GM18868 (cell line): ENCODE measurements at regions not wholly inside any gene's neighbourhood (a gene's known extent, or its start where the extent isn't known, plus 50 kb on each side); places are given as distances from the start of the nearest gene placed in this dataset.
"Not testable (repeated sequence)": the region's sequence is repeated elsewhere in the genome, so short reads cannot be mapped to it uniquely, and the experiment has no call there.

Experiments
- ATAC-seq: cut with Tn5 transposase; IDR thresholded peaks from one replicate; pipeline ENCODE4 v1.9.1; 2021; ENCODE audit warnings: mild to moderate bottlenecking, moderate library complexity; ENCODE audit not compliant: unreplicated experiment

- no peak for ATAC-seq
Measured at GRCh38 chr13:50539791-50540530, 303.5 kb downstream of the DLEU7 start.

- no peak for ATAC-seq
Measured at GRCh38 chr13:50543141-50543540, 300.4 kb downstream of the DLEU7 start.

GRCh38 chr13:50543782-50544181 is 299.7 kb downstream of the DLEU7 start:
- no peak for ATAC-seq

GRCh38 chr13:50544211-50544610 is 299.3 kb downstream of the DLEU7 start:
- ATAC-seq: no peak

GRCh38 chr13:50547175-50547574 is 296.3 kb downstream of the DLEU7 start:
- ATAC-seq: not testable (repeated sequence)

GRCh38 chr13:50548586-50548985 is 294.9 kb downstream of the DLEU7 start:
- ATAC-seq: no peak

- ATAC-seq: no peak
Measured at GRCh38 chr13:50549221-50549942, 294.1 kb downstream of the DLEU7 start.

GRCh38 chr13:50550151-50550550 is 293.3 kb downstream of the DLEU7 start:
- no peak for ATAC-seq

- no peak for ATAC-seq
Measured at GRCh38 chr13:50552424-50552966, 291.0 kb downstream of the DLEU7 start.

GRCh38 chr13:50561739-50562138 is 281.8 kb downstream of the DLEU7 start:
- no peak for ATAC-seq

- no peak for ATAC-seq
Measured at GRCh38 chr13:50566646-50567045, 276.8 kb downstream of the DLEU7 start.

GRCh38 chr13:50572129-50572528 is 271.4 kb downstream of the DLEU7 start:
- no peak for ATAC-seq

GRCh38 chr13:50573066-50573465 is 270.4 kb downstream of the DLEU7 start:
- no peak for ATAC-seq

- no peak for ATAC-seq
Measured at GRCh38 chr13:50574731-50575130, 268.8 kb downstream of the DLEU7 start.

GRCh38 chr13:50575138-50575537 is 268.4 kb downstream of the DLEU7 start:
- ATAC-seq: no peak

GRCh38 chr13:50576156-50576555 is 267.3 kb downstream of the DLEU7 start:
- ATAC-seq: no peak

- no peak for ATAC-seq
Measured at GRCh38 chr13:50577806-50578205, 265.7 kb downstream of the DLEU7 start.

- no peak for ATAC-seq
Measured at GRCh38 chr13:50580684-50581305, 262.7 kb downstream of the DLEU7 start.

GRCh38 chr13:50581586-50582196 is 261.8 kb downstream of the DLEU7 start:
- ATAC-seq: no peak

- ATAC-seq: no peak
Measured at GRCh38 chr13:50584856-50585580, 258.5 kb downstream of the DLEU7 start.
